ENCODE measurements at regions not wholly inside any gene's neighbourhood (a gene's known extent, or its start where the extent isn't known, plus 50 kb on each side); places are given as distances from the start of the nearest gene placed in this dataset.
A peak's percentile ranks its signal among the peaks of the same experiment; 100 is the strongest.

DNA sequence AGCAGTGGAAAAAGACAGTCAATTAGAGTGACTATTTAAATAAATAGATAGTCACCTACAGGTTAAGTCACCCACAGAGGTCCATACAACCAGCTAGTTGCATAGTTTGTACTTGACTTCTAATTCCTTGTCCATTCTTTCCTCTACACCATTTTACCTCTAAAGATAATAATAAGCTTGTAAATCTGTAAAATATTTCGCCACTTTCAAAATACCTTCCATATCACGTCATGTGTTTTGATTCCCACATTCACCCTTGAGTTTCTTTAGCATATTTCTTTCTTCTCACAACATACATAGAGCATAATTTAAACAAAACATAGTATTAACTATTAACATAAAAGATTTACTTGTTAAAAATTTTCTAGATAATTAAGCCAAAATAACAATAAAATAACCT is 689.6 kb downstream of the MECOM start:
- TF ChIP-seq, protein P1, sequence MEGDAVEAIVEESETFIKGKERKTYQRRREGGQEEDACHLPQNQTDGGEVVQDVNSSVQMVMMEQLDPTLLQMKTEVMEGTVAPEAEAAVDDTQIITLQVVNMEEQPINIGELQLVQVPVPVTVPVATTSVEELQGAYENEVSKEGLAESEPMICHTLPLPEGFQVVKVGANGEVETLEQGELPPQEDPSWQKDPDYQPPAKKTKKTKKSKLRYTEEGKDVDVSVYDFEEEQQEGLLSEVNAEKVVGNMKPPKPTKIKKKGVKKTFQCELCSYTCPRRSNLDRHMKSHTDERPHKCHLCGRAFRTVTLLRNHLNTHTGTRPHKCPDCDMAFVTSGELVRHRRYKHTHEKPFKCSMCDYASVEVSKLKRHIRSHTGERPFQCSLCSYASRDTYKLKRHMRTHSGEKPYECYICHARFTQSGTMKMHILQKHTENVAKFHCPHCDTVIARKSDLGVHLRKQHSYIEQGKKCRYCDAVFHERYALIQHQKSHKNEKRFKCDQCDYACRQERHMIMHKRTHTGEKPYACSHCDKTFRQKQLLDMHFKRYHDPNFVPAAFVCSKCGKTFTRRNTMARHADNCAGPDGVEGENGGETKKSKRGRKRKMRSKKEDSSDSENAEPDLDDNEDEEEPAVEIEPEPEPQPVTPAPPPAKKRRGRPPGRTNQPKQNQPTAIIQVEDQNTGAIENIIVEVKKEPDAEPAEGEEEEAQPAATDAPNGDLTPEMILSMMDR (conservative IDR thresholded peaks at IDR 0.05; ENCODE audit: control insufficient read depth, insufficient read depth, low read depth, low read length), result no peak
- no peak overlapping the region for H3K4me3 ChIP-seq (ENCODE audit: control insufficient read depth, low read depth, low read length)
- no peak for DNase-seq (ENCODE audit: low read depth)

DNA sequence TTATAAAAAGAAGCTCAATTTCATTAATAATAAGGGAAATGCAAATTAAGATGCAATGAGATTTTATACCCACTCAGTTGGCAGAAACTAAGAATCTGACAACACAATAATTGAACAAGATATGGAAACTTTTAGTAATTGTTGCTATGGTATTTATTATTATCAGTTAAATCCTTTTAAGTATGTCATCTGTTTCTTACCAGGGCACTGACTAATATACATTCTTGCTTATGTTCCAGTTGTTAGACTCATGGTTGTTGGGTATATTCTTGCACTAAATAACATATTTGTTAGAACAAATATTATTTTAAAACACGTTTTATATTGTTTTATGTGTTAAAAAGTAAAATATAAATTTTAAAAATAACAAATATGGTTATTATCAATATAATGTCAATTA is 690.3 kb downstream of the MECOM start:
- H3K4me3 ChIP-seq (ENCODE audit: control insufficient read depth, low read depth, low read length), result no peak overlapping the region
- TF ChIP-seq, protein P1 (conservative IDR thresholded peaks at IDR 0.05; ENCODE audit: control insufficient read depth, insufficient read depth, low read depth, low read length), result no peak
- DNase-seq (ENCODE audit: low read depth), result peak; percentile 22

DNA sequence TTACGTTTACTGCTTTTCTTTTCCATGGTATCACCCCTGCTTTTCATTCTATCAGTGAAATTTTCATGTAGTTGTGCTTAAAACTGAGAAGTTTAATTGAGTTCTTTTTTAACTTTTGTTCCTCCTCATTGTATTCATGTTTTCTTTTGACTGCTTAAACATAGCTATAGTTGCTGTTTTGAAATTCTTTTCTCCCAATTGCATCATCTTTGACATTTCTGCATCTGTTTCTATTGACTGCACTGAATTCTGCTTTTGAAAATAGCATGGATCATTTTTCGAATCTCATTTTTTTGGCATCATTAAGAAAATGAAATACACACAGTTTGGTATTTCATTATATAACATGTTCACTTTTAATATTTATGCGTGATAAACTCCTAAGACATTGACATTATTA is 694.9 kb downstream of the MECOM start:
- H3K4me3 ChIP-seq (ENCODE audit: control insufficient read depth, low read depth, low read length), result no peak overlapping the region
- TF ChIP-seq, protein P1 (conservative IDR thresholded peaks at IDR 0.05; ENCODE audit: control insufficient read depth, insufficient read depth, low read depth, low read length), result no peak
- DNase-seq (ENCODE audit: low read depth), result no peak

DNA sequence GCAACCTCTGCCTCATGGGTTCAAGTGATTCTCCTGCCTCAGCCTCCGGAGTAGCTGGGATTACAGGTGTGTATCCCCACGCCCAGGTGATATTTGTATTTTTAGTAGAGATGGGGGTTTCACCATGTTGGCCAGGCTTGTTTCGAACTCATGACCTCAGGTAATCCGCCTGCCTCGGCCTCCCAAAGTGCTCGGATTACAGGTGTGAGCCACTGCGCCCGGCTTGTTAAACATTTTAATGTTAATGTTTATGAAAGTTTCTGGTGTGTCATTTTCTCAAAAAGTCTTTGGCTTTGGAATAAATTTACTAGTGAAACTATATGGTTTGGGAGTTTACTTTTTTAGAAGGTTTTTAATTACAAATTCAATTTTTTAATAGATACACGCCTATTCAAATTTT is 698.8 kb downstream of the MECOM start:
- TF ChIP-seq, protein P1 (conservative IDR thresholded peaks at IDR 0.05; ENCODE audit: control insufficient read depth, insufficient read depth, low read depth, low read length), result no peak
- no peak for DNase-seq (ENCODE audit: low read depth)
- H3K4me3 ChIP-seq (ENCODE audit: control insufficient read depth, low read depth, low read length), result no peak overlapping the region

DNA sequence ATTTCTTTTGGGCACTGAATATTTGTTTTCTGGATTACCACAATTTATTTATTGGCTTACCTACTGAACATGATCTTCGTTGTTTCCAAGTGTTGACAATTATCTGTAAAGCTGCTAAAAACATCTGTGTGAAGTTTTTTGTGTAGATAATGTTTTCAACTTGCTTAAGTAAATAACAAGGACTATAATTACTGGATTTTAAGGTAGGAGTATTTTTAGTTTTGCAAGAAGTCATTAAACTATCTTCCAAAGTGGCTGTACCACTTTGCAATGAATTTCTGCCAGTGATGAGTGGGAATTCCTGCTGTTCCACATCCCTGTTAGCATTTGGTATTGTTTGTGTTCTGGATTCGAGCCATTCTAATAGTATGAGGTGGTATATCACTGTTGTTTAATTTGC is 702.2 kb downstream of the MECOM start:
- no peak overlapping the region for H3K4me3 ChIP-seq (ENCODE audit: control insufficient read depth, low read depth, low read length)
- no peak for DNase-seq (ENCODE audit: low read depth)
- TF ChIP-seq, protein P1 (conservative IDR thresholded peaks at IDR 0.05; ENCODE audit: control insufficient read depth, insufficient read depth, low read depth, low read length), result no peak

DNA sequence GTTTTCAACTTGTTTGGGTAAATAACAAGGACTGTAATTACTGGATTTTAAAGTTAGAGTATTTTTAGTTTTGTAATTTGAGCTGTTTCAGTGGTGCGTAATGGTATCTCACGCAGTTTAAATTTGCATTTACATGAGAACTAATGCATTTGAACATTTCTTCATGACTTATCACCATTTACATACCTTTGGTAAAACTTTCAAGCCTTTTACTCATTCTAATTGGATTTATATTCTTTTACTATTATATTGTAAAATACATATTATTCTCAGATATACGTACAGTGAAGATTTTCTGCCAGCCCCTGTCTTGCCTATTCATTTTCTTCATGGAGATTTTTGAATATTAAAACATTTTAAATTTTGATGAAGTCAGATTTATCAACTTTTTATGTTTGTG is 703.8 kb downstream of the MECOM start:
- no peak for DNase-seq (ENCODE audit: low read depth)
- TF ChIP-seq, protein P1 (conservative IDR thresholded peaks at IDR 0.05; ENCODE audit: control insufficient read depth, insufficient read depth, low read depth, low read length), result no peak
- no peak overlapping the region for H3K4me3 ChIP-seq (ENCODE audit: control insufficient read depth, low read depth, low read length)

DNA sequence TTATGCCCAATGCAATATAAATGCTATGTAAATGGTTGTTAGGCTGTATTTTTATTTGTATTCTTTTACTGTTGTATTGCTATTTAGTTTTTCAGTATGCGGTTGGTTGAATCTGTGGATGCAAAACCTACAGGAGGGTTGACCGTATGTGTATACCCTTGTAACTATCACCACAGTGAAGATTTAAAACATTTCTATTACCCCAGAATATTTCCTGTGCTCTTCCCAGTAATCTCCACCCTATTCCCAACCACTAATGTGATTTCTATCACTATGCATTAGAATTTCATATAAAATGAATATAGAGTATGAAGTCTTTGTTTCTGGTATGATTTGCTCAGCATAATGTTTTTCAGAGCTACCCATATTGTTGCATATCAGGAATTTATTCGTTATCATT is 705.0 kb downstream of the MECOM start:
- no peak for DNase-seq (ENCODE audit: low read depth)
- H3K4me3 ChIP-seq (ENCODE audit: control insufficient read depth, low read depth, low read length), result no peak overlapping the region
- TF ChIP-seq, protein P1 (conservative IDR thresholded peaks at IDR 0.05; ENCODE audit: control insufficient read depth, insufficient read depth, low read depth, low read length), result no peak

Measured in fibroblast of mammary gland (primary cell).